ENCODE measurements at regions not wholly inside any gene's neighbourhood (a gene's known extent, or its start where the extent isn't known, plus 50 kb on each side); places are given as distances from the start of the nearest gene placed in this dataset.
"Not testable (repeated sequence)": the region's sequence is repeated elsewhere in the genome, so short reads cannot be mapped to it uniquely, and the experiment has no call there.

DNA sequence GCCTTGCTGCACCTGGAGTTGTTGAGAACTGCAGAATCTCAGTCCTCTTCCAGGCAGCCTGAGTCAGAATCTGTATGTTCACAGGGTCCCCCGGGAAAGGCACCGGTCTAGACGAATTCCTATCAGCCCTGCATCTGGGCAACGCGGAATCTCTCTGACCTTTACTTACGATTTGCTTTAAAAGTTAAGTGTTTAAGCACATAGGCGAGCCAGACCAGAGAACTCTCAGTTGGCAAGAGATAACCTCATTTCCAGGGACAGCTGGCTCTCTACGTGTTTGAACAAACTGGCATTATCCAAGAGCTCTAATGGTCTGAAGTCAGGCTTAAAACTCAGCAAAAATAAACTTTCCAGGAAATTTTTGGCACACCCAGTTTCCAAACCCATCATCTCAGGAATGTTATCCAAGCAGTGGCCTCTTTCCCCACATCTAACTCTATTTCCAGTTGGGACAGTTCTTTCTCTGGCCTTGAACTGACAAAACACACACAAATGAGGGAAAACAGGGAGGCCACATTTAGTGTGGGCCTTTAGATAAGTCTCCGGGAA, 53.4 kb downstream of the HES1 start:
- DNase-seq: no peak

DNA sequence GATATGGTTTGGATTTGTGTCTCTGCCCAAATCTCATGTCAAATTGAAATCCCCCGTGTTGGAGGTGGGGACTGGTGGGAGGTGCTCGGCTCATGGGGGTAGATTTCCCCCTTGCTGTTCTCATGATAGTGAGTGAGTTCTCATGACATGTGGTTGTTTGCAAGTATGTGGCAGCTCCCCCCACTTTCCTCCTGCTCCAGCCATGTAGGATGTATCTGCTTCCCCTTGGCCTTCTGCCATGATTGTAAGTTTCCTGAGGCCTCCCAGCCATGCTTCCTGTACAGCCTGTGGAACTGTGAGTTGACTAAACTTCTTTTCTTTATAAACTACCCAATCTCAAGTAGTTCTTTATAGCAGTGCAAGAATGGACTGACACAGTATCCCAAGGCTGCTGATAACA, 55.9 kb downstream of the HES1 start:
- DNase-seq: not testable (repeated sequence)

DNA sequence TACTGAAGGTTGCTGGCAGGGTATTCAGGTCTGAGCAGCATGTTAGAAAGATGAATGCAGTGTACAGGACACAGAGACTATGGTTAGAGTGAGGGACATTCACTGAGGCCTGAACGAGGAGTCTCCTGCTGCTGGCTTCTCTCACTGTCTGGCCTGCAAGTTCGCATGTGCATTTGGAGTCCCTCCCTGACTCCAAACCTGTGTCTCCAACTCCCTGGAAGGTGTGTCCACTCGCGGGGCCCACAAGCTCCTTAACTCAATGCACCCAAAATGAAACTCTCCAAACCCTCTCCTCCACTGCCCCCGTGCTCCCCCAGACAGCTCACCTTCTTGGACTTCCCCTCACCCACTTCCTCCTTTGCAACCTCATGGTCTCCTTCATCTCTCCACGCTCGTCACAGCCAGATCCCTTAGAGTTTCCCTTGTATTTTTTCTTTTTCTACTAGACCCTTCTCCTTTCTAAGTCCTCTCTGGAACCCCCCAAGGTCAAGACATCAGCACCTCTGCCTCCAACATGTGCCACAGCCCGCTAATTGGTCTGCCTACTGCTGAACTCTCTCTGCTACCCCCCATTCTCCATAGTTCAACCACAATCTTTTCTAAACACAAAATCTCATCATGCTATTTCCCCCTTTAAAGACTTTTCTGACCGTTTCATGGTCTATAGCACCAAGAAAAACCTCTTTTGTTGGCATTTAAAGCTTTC, 58.3 kb downstream of the HES1 start:
- no peak for DNase-seq

DNA sequence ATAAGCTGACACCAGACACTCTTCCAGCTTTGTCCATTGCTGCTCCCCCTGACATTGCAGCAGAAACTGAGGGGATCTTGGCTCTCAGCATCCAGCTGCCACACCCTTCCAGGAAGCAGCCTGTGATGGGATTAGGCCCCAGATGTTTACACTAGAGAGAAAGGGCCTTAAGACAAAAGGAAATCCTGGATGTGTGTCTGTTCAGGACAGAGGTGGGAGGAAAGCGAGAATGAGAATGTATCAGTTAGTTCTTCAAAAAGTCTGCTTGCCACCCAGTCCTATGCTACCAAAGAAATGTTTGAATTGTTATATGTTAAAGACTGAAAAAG, 58.8 kb downstream of the HES1 start:
- no peak for DNase-seq

DNA sequence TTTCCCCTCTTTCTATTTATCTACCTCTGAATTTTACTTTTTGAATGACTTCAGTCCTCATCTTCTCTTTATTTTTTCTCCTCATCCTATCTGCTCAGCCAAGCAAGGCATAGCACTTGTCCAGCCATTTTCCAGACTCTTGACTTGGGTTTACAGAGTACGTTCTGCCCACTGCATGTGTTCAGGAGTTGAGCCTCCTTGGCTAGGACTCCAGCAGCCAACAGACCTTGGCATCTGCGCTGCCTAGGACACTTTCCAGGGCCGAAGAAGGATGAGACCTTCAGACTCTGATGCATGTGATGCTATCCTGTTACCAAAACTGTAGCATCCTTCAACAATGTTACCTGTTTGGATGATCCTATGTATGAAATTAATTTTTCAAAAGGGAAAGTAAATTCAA, 59.7 kb downstream of the HES1 start:
- DNase-seq: no peak

DNA sequence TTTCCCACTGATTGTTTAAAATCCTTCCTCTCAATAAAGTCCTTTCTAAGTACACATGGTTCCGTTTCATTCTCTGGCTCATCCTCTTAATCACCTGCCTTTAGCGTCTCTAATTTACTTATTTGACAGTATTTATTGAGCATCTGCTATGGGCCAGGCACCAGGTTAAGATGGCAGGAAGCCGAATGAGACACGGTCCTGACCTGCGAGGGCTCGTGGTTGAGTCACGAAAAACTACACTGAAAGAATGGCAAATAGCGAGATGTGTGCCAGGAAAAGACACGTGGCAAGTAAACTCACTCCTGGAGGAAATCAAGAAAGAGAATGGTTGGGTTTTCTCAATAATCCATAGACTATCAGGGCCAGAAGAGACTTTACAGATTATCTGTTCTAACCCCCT, 60.9 kb downstream of the HES1 start:
- DNase-seq: no peak

DNA sequence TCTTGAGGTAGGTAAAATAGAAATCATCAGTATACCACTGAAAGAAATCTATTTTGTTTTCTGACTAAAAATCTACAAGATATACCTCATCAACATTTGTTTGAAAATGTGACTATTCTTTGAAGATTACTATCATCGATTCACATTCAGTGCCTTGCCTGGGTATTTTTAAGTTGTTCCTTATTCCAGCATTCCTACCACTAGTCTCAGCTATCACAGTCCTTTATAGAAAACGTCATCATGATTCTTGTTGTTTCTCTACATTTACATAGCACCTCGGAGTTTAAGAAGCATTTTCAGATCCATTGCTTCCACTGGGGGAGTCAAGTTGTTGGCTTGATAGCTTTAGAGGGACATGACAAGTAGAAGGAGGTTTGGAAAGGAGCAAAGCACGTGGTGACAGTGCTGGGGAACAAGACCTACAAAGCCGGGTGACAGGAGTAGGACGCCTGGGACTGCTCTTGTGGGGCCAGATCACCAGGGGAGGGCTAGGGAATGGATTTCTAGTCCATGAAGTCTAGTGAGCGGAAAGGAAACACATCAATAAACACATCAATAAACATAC, 61.5 kb downstream of the HES1 start:
- DNase-seq: no peak

DNA sequence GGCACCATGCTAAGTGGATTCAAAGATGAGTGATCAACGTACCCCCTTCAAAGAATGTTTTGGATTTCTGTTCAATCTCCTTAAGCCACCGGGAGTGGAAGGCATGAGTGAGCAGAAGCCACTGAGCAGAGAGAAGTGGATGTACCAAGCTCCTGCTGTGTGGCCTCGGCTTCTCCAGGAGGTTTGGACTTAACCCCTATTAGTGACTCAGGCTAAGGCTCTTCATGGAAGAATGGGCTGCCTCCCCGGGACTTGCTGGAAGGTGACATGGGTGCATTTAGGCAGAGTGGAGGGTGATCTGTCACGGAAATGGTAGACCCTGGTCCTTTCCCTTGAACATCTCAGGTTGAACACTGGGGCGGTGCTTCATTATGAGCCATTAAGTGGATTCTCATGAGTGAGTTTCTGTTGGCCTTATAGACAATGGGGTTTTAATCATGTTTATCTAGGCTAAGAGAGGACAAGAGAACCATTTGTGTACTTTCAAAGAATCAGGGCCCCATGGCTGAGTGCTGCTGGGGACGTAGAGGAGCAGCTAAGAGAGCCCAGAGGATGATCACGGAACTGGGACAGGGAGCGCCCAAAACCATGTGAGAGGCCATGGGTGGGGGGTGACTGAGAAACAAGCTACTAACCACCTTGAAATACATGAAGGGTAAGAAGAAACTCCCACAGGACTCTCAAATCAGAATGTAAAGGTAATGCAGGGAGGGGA, 62.2 kb downstream of the HES1 start:
- no peak for DNase-seq

DNA sequence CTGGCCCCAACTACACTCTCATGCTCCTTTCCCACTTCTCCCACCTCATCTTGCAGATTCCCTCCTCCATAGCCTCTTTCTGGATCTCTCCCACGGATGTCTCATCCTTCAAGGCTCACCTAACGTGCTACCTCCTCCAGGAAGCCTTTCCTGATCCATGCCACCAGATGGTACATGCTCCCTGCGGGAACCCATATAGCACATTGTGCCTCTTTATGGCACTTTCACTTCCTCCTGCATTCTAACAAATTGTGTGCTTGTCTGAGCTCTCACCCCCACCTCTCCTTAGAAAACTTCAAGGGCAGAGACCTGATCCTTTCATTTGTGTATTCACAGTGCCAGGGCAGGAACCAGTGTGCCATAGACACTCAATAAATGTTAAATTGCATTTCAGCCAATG, 63.0 kb downstream of the HES1 start:
- no peak for DNase-seq

DNA sequence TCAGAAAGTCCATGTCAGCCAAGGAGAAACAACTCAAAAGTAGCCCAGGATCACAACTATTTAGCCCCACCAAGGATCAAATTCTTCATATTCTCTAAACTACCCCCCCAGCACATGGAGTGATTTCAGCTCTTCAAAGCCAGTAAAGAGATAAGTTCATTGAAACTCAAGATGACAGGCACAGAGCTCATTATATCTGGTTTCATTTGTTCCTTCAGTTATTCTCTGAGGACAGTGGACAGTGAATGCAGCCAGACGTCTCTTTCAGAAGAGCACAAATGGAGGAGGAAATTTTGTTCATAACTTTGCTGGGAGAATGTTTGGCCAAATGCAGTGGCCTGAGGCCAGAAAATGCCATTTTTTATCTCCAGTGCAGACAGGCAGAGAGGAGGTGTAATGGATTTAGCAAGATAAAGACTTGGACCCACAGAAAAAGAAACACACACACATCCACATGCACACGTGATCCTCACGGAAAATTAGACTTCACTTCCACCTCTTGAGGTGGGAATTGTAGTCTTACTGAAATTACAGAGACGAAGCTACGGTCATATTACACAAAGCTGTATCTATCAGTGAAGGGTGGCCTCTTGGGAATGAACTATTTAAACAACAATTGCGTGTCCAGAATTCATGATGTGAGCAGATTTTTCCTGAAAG, 64.6 kb downstream of the HES1 start:
- DNase-seq: no peak

DNA sequence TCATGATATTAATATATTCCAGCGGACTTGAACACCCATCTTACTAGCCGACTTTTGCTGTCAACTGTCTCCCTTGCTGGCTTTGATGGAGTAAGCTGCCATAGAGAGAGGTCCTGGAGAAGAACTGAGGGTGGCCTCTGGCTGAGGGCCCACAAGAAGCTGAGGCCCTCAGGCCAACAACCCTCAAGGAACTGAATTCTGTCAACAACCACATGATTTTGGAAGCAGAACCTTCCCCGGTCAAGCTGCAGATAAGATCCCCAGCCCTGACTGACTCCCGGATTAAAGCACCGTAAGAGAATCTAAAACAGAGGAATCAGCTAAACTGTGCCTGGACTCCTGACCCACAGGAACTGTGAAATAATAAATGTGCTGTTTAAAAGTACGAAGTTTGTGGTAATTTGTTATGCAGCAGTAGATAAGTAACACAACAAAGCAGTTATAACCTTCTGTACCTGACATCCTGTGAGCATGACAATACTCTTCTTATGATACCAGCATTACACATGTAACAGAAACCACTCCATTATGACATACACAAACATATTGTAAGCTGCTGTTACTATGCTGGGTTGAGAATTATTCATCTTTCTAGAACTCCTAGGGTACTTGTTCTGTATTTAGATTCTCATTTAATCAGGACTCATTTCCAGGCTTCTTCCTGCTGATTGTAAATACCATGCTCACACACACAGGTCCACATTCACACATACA, 66.2 kb downstream of the HES1 start:
- no peak for DNase-seq

DNA sequence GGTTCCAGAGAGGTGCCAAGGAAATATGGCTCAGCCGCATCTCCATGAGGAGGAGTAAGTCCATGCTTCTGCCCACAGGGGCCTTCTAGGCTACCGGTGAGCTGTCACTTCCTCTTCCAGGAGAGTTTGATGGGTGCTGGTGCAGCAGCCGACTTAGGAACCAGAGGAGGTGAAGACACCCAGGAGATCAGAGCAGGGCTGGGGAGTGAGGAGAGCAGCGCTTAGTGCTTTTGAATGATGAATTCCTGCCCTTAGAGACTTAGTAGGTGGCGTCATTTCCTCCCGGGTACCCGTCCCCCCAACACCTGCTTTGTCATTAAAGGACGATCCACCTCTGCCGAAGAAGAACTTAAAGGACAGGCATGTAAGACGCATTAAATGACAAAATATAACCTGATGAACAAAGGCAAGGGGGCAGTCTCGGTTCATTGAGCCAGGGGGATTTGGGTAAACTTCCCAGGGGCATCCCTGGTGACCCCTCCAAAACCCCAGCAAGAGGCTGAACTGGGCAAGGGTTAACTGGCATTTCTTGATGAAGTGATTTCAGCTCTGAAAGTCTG, 67.6 kb downstream of the HES1 start:
- DNase-seq: no peak

DNA sequence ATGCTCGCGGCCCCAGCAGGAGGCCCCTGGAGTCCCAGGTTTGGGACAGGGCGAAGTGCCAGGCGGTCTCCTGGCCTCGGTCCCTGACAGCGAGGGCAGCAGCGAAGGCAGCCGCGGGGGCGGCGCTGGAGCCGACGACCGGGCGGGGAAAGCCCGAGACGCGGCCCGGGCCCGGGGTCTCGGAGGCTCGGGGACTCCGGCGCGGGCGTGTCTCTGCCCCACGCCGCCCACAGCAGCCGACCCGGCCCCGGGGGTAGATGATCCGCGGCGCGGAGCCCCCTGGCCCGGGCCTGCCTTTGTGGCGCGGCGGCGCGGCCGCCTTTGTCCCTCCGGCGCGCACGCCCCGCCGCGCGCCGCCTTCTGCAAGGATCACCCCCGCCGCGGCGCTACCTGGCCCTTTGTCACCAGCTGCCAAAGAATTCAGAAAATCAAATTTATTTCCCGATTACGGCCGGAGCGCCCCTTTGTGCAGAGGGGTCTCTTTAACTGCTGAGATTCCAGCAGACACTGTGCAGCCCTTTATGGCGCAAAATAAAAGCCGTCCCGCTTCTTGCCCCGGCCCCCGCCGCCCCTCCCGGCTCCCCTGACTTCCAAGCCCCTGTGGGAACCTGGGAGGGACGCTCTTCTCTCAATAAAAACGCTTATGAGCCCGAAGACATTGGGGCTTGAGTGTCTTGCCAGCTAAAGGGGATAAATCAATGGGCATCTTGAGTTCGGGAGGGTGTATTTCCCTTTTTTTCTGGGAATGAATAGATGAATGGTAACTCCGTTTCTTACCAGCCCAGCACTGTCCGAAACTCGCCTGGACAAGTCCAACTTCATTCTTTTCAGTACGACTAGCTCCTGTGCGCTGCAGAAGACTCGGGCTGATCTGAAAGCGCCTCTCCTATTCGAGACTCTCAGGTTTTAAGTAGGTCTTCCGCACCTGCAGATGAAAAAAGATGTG, 68.4 kb downstream of the HES1 start:
- DNase-seq: no peak

DNA sequence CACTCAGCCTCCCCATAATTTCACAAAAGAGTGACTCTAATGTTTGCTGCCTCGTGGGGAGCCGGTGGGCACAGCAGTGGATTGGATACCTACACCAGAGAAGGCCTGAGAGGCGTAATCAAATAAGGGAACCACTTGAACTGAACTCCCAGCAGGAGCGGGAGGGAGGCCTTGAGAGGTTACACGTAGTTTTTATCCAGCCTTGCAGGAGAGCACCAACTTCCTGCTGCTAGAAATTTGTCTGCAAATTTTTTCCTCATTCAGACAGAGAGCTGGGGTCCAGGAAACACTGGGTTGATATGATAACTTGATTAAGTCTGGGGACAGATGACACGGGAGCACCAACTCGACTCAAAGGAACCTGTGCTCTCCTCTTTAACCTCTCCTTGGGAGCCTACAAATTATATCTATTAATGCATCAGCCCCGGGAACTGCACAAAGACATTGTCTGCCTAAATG, 69.8 kb downstream of the HES1 start:
- DNase-seq: no peak

DNA sequence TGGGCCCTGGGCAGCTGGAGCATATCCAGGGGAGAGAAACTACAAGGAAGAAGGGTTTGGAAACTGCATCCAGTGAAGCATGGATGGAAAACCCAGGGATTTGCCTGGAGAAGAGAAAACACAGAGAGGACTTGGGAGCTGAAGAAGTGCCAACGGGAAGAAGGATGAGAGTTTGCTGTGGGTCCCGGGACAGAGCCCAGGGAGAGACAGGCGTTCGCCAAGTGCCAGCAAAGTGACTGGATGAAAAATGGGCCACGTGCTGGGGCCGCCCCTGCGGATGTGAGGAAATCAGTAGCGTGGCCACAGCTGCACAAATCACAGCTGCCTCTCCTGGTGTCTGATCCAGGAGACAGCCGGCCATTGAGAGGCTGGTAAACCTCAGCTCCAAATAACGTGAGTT, 70.4 kb downstream of the HES1 start:
- no peak for DNase-seq

DNA sequence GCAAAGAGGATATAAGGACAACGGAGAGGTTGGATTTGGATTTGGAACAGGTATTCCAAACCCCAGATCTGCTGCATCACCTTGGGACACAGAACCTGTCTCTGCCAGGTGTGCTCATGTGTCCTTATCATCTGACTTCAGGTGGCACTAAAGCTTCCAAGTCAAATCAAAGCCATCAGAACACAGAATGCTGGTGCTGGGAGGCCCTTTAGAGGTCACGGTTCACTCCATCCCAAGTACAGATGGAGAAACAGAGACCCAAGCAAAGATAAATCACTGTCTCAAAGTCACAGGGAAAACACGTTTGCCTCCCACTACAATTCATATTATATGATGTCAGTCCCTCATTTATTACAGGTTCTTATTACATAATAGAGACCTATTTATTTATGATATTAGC, 72.8 kb downstream of the HES1 start:
- no peak for DNase-seq

DNA sequence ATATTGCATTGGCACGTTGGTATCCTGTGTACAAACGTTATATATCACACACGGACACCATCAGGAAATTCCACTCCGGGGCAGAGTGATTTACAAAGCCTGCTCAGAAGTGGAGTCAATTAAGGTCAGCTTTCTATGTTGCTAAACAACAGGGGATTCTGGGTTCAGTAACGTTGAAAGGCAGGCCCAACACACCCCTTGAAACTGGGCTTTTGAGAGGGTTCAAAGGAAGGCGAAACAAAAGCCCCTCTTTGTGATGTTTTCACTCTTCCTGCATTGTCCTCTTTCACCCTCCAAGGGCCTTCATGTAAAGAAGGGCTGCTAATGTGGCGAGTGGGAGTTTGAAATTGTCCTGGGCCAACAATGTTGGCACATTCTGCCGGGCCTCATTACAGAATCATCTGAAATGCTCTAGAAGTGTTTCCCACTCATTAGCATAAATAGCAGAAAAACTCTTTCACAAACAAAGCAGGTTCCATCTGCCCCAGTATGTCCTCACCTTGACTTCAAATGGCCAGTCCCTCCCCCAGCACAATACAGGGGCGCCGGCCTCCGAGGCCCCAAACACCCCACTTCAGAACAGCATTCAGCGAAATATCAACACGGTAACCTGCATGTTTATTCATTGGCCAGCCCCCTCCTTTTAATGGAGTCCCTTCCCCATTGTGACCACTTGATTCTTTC, 76.4 kb downstream of the HES1 start:
- DNase-seq: no peak

DNA sequence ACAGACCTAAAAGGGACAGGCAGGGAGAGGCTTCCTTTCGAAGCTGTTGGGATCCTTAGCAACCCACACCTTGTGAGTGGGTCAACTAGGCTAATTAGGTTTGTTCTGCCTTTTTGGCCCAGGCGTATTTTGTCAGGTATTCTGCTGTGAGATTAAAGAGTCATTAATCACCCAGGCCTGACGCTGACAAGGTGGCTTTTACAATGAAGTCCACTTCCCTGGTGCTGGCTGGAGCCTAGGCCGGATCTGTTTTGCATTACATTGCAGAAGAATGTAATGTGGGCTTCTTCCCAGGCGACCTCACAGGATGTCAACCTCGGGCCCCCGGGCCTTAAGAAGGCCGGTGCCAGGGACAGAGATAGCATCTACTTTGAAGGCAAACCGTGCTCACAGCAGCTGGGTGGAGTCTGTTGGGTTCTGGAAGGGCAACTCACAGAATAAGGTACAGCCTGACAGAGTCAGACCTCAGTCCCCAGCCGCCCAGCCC, 76.9 kb downstream of the HES1 start:
- DNase-seq: no peak

DNA sequence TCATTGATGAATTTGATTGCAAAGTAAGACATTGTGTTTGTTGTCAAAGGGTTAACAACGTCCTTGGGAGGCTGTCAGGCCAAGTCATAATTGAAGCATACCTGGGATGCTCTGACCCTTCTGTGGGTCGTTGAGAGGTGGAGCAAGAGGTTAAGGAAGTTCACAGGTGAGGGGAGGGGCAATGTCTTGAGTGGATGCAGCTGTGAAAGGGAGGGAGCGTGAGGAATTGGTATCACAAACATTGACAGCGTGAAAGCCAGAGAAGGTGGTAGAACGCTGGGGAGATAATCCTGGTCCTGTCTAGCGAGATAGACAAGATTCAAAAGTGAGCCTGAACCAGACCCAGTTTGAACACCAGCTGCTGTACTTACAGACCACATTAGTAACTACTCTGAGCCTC, 79.4 kb downstream of the HES1 start:
- no peak for DNase-seq

DNA sequence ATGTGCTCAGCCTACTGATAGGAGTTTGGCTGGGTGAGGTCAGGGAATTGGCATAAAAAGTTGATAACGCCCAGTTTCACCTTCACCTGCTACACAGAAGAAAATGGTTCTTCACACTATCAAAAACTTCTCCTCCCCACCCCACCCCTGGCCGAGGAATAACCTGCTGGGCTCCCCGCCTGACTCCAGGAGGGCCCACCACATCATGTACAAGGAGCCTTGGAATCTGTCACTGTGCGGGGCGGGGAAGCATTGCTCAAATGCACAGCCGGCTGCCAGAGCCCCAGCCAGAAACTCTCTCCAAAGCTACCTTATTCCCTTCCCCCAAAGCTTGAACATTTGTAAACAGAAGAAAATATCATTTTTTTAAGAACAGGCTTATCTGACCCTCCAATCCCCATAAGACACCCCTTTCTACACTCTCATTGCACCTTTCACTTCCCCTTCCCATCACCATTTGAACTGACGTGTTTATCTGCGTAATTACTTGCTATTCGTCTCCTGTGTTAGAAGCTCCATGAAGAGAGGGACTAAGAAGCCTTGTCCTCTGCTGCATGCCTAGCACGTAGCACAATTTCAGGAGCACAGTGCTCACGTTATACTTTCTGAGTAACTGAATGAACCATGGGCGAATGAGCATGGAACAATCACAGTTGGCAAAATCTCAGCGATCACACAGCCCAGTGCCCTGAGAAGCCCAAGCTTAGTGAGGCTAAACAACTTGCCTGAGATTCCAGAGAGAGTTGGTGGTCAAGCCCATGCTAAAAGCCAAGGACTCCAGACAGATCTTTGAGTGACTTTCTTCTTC, 82.9 kb downstream of the HES1 start:
- DNase-seq: no peak
